CMK (cell line): ENCODE measurements at regions not wholly inside any gene's neighbourhood (a gene's known extent, or its start where the extent isn't known, plus 50 kb on each side); places are given as distances from the start of the nearest gene placed in this dataset.

Experiments used
- DNase-seq: peaks from one replicate; pipeline ENCODE4 v3.0.0-alpha.2; 2010; ENCODE audit warnings: low read depth

DNA sequence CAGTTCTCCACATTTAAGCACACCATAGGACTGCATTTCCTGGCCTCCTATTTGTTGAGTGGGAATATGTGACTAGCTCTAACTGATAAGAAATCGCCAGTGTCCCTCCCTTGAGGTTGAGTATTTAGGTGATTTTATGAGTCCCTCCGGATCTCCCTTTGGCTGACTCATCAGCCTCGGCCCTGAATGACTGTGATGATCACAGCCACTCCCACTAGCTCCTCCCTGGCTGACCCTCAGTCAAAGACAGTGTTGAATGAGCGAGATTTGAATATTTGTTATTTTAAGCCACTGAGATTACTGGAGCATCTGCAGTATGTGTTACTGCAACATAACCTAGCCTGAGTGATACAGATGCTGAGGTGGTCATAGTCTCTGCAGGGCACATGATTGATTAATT, 515.3 kb downstream of the EPHB1 start:
- DNase-seq, result no peak

GRCh38 chr3:135311699-135312098, 516.6 kb downstream of the EPHB1 start:
- no peak for DNase-seq

GRCh38 chr3:135314237-135314636, 519.2 kb downstream of the EPHB1 start:
- DNase-seq, result no peak

DNA sequence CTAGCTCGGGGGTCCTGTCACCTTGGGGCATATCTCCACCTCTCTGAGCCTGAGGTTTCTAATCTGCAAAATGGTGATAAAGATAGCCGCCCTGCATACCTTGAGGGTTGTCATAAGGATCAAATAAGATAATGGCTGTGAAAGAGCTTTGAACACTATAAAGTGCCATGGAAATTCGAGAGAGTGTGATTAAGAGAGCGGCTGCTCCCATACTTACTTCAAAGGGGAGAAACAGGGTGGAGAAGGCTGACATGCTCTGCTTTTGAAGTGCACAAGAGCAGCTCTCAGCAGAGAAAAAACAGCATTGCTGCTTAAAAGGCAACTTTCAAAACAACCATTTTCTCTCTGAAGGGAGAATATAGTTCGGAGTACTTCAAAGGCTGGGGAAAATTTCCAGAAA, 529.2 kb downstream of the EPHB1 start:
- no peak for DNase-seq

DNA sequence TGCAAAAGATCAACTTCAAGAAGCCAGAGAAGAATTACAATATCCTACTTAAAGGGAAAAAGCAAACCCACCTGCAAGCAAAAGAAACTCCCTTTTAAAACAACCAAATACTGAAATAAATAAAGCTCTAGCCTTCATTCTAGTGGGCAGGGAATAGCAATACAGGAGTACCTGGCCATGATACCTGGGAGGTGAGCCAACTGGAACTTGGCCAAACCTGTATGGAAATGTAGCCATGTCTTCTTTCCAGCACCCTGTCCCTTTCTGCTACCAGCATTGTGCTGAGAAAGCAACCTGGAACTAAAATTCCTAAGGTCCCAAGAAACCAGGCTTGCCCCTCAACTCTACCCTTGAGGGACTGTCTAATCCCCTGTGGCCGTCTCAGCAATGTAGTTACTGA, 530.0 kb downstream of the EPHB1 start:
- DNase-seq, result no peak

- DNase-seq, result no peak
Measured at GRCh38 chr3:135325726-135326235, 530.7 kb downstream of the EPHB1 start.

- DNase-seq, result no peak
Measured at GRCh38 chr3:135326851-135327250, 531.8 kb downstream of the EPHB1 start.

- DNase-seq, result no peak
Measured at GRCh38 chr3:135328036-135328435, 533.0 kb downstream of the EPHB1 start.

- no peak for DNase-seq
Measured at GRCh38 chr3:135329479-135329878, 534.4 kb downstream of the EPHB1 start.

GRCh38 chr3:135337192-135337591, 542.1 kb downstream of the EPHB1 start:
- no peak for DNase-seq

GRCh38 chr3:135348690-135349089, 553.6 kb downstream of the EPHB1 start:
- no peak for DNase-seq

DNA sequence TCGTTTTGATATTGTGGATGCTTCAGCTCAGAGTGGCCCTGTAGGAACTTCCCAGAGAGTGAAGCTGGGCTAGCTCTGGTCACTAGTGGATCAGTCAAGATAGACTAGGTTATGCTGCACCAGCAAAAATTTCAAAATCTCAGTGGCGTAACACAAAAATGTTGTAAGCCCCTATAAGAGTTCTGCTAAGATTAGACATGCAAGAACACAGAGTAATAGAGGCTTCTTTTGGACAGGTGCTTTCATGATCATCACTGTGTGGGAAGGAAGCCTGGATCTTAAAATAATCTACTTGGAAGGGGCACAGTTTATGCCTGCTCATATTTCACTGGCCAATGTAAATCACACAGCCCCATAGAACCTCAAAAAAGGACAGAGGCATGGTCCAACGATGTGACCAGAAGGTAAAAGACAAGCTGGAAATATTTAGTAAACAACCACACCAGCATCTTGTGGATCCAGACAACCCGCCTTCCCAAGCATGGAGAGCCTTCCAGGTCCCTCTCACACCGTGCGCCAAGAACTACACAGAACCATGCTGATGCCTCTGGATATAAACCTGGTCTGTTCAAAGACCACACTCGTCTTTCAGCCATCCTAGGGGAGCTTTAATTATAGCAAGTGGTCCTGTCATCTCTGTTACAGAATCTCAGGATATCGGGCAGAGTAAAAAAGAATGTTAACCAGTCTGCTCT, 554.3 kb downstream of the EPHB1 start:
- DNase-seq, result no peak

- DNase-seq, result no peak
Measured at GRCh38 chr3:135352213-135352612, 557.2 kb downstream of the EPHB1 start.

- DNase-seq, result no peak
Measured at GRCh38 chr3:135362889-135363288, 567.8 kb downstream of the EPHB1 start.

DNA sequence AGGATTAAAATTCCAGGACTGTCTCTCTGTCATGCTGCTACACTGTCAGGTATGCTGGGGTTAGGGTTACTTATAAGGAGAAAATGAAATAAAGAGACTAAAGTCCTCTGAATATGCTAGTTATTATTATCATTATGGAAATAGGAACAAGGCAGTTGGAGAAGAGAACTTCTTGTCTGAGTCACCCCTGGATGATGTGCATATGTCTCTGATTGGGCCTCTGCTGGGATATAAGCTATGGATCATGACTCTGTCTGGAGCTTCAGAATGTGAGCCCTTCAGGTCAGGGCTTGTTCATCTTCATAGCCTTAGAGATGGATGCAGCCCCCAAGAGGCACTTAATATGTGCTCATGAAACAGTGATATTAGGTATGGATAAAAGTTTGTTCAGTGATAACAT, 569.6 kb downstream of the EPHB1 start:
- DNase-seq, result no peak

DNA sequence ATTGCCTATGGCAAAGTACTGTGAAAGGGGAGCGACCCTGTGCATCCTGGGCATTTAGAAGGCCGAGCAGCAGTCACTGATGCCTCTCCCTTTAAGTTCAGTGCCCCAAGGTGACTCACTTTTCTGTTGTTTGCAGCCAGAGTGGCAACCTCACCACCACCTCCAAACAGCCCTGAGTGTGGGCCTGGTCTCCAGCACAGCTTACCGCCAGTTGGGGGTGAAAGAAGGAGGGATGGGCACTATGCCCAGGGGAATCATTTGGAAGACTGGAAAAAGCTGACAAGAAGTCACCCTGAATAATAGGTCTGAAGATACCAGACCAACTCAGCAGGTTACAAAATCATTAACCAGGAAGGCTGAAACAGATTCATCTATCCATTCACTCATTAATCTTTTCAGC, 571.8 kb downstream of the EPHB1 start:
- DNase-seq, result no peak

DNA sequence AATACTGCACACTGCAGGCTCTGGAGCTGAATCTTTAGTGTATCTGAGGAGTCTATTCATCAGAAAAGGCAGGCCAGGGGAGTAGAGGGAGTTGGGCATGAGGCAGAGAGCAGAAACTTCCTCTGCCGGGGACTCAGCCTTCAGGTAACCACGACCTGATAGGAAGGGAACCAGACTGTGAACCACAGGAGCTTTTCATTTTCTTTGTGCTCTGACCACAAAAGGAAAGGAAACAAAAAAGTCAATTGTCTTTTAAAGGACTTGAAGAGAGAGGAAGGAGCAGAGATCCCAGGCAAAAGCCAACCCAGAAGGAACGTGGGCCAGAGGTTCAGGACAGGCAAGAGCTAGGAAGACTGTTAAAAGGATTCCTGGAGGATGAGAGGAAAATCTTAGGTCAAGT, 573.3 kb downstream of the EPHB1 start:
- DNase-seq, result no peak

- no peak for DNase-seq
Measured at GRCh38 chr3:135368781-135369180, 573.7 kb downstream of the EPHB1 start.

GRCh38 chr3:135374571-135374970, 579.5 kb downstream of the EPHB1 start:
- DNase-seq, result no peak

DNA sequence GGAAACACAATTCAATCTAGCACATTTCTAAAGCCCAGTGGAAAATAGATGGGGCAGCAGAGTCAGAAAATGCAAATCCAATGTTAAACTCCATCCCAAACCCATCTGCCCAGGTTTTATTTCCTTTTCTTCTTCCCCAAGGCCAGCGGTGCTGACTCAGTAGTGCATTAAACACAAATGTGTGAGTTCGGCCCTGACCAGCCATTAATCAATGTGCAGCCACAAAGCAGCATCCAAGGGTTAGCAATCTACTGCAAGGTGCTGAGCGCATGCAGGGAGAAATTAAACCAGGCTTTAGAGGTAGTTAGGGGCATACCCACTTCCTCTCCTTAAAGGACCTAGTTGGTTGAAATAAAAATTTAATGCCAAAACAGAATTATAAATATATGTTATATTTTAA, 583.3 kb upstream of the PPP2R3A start:
- DNase-seq, result no peak

DNA sequence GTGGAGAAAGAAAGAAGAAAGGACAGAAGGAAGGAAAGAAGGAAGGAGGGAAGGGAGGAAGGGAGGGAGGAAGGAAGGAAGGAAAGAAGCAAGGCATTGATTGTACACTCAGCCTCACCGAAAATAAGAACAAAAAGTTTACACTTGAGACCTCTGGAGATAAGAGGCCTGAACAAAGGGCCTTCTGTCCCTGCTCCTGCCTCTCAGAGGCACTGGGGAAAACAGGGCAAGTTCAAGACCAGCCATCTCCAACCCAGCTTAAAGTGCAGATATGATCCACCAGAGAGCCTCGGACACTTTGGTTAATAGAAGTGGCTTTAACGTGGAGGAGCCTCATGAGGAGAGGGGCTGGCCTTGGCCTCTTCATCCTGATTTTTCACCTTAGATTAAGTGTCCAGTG, 582.9 kb upstream of the PPP2R3A start:
- no peak for DNase-seq

- no peak for DNase-seq
Measured at GRCh38 chr3:135383301-135383700, 582.2 kb upstream of the PPP2R3A start.

DNA sequence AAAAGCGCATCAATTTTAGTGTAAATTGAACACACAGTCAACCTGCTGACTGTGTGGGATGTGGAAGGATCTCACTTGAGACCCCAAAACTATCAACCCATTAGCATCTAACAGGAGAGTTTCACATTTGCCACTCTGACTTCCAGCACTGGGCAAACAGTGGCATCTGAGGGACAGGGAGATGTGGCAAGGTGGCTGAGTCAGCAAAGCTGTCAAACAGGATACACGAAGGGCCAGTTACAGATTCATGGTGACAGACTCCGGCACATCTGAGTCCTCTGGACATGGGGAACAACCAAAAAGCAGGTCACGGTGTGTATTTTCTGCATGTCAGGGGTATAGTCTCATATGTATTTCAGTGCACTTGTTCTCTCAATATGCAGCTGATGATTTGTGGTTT, 573.4 kb upstream of the PPP2R3A start:
- DNase-seq, result no peak

GRCh38 chr3:135393159-135393558, 572.4 kb upstream of the PPP2R3A start:
- no peak for DNase-seq
